ENCODE measurements at regions not wholly inside any gene's neighbourhood (a gene's known extent, or its start where the extent isn't known, plus 50 kb on each side); places are given as distances from the start of the nearest gene placed in this dataset.

DNA sequence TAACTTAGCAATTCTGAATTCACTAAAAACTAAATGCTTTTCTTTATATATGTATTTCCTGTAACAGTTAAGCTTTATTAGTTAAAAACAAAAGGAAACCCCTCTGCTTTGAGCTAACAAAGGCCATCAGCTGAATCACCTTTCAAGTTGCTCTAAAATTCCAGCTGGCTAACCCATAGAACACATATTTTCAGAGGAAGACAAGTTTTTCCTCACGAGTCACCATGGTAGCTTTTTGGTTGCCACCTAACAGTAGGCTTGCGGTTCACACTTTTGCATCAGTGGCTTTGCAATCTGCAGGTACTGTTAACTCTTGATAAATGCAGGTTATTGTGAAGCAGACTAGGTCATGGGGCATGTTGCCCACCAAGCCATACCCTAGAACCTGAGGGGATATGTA, 57.6 kb upstream of the IRX5 start:
- no peaks in the 10 kb centered on the region for H3K9me3 ChIP-seq (ENCODE audit: control insufficient read depth in 2 of 3, insufficient read depth in 1 of 3, low read length in 3 of 3)
- DNase-seq (no peak), FAIRE-seq (no peak)
- no peak overlapping the region for H3K27ac ChIP-seq (ENCODE audit: low read depth in 2 of 2, low read length in 2 of 2)
- H3K4me1 ChIP-seq (ENCODE audit: control insufficient read depth in 2 of 3, insufficient read depth in 2 of 3, low read depth in 1 of 3, low read length in 3 of 3): no peaks in the 10 kb centered on the region
- intact Hi-C loops (cut with DNase I): no loop called here
- no peak overlapping the region for H3K9ac ChIP-seq (ENCODE audit: low read length in 3 of 3)
- no peaks in the 10 kb centered on the region for H3K36me3 ChIP-seq (ENCODE audit: control insufficient read depth in 2 of 3, insufficient read depth in 3 of 3, low read length in 3 of 3)
- TF ChIP-seq, protein P1, sequence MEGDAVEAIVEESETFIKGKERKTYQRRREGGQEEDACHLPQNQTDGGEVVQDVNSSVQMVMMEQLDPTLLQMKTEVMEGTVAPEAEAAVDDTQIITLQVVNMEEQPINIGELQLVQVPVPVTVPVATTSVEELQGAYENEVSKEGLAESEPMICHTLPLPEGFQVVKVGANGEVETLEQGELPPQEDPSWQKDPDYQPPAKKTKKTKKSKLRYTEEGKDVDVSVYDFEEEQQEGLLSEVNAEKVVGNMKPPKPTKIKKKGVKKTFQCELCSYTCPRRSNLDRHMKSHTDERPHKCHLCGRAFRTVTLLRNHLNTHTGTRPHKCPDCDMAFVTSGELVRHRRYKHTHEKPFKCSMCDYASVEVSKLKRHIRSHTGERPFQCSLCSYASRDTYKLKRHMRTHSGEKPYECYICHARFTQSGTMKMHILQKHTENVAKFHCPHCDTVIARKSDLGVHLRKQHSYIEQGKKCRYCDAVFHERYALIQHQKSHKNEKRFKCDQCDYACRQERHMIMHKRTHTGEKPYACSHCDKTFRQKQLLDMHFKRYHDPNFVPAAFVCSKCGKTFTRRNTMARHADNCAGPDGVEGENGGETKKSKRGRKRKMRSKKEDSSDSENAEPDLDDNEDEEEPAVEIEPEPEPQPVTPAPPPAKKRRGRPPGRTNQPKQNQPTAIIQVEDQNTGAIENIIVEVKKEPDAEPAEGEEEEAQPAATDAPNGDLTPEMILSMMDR (IDR thresholded peaks at IDR 0.05; ENCODE audit: borderline replicate concordance, extremely low read depth, insufficient read depth): no peak
- no peak overlapping the region for H3K4me3 ChIP-seq (ENCODE audit: low read length in 3 of 3)
- no peaks in the 10 kb centered on the region for H3K27me3 ChIP-seq (ENCODE audit: control insufficient read depth, insufficient read depth, low read length)

GRCh38 chr16:54870151-54870550, 60.5 kb upstream of the IRX5 start:
- no peaks in the 10 kb centered on the region for H3K9me3 ChIP-seq (ENCODE audit: control insufficient read depth in 2 of 3, insufficient read depth in 1 of 3, low read length in 3 of 3)
- DNase-seq (no peak), FAIRE-seq (no peak)
- TF ChIP-seq, protein P1 (IDR thresholded peaks at IDR 0.05; ENCODE audit: borderline replicate concordance, extremely low read depth, insufficient read depth): no peak
- no peak overlapping the region for H3K27ac ChIP-seq (ENCODE audit: low read depth in 2 of 2, low read length in 2 of 2)
- H3K4me1 ChIP-seq (ENCODE audit: control insufficient read depth in 2 of 3, insufficient read depth in 2 of 3, low read depth in 1 of 3, low read length in 3 of 3): no peaks in the 10 kb centered on the region
- H3K36me3 ChIP-seq (ENCODE audit: control insufficient read depth in 2 of 3, insufficient read depth in 3 of 3, low read length in 3 of 3): no peaks in the 10 kb centered on the region
- H3K4me3 ChIP-seq (ENCODE audit: low read length in 3 of 3): no peak overlapping the region
- H3K9ac ChIP-seq (ENCODE audit: low read length in 3 of 3): no peak overlapping the region
- no peaks in the 10 kb centered on the region for H3K27me3 ChIP-seq (ENCODE audit: control insufficient read depth, insufficient read depth, low read length)
- intact Hi-C loops (cut with DNase I): no loop called here

DNA sequence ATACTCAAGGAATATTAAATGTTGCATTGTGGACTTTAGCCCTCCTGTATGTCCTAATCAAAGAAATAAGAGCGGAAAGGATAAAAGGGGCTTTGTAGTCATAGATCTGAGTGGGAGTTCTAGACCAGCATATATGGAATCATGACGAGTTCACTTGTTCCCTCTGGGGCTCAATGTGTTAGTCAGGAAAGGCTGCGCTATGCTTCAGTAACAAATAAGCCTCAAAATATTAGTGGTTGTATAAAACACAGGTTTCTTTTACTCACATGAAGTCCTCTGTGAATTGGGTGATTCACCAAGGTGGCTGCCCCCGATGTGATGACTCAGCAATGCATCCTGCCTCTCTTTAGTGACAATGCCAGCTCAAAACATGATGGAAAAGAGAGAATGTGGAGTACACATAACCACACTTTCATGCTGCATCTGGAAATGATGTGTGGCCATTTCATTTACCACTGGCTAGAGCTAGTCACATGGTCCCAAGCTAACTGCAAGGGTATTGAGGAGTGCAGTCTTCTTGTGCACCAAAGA, 63.3 kb upstream of the IRX5 start:
- Histone ChIP-seq H3K4me3 (ENCODE audit: low read length in 3 of 3) (no peak overlapping the region), H3K9me3 (ENCODE audit: control insufficient read depth in 2 of 3, insufficient read depth in 1 of 3, low read length in 3 of 3) (no peaks in the 10 kb centered on the region), H3K9ac (ENCODE audit: low read length in 3 of 3) (no peak overlapping the region), H3K36me3 (ENCODE audit: control insufficient read depth in 2 of 3, insufficient read depth in 3 of 3, low read length in 3 of 3) (no peaks in the 10 kb centered on the region), H3K4me1 (ENCODE audit: control insufficient read depth in 2 of 3, insufficient read depth in 2 of 3, low read depth in 1 of 3, low read length in 3 of 3) (no peaks in the 10 kb centered on the region), H3K27me3 (ENCODE audit: control insufficient read depth, insufficient read depth, low read length) (no peaks in the 10 kb centered on the region), H3K27ac (ENCODE audit: low read depth in 2 of 2, low read length in 2 of 2) (no peak overlapping the region)
- DNase-seq: no peak
- TF ChIP-seq, protein P1 (IDR thresholded peaks at IDR 0.05; ENCODE audit: borderline replicate concordance, extremely low read depth, insufficient read depth): no peak
- no peak for FAIRE-seq
- intact Hi-C loops (cut with DNase I): no loop called here

DNA sequence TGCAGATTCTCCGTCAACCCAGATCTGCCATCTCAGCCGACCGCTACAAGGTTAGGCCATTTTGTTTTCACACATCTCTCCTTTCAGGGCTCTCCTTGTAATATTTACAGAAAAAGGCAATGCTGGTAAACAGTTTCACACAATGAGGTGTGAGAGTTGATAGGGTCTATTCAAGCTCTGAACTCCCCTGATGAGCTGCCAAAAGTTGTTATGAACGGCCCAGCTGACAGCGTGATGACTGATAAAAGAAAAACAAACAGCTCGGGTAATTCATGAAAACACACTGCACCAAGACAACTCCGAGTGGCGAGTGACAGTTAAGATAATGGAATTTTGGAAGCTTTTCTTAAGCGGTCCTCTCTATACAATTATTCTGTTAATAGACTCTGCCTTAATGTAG, 68.1 kb upstream of the IRX5 start:
- H3K27ac ChIP-seq (ENCODE audit: low read depth in 2 of 2, low read length in 2 of 2): no peak overlapping the region
- DNase-seq: peak in 1 of 5 donors; percentile 32
- H3K4me3 ChIP-seq (ENCODE audit: low read length in 3 of 3): no peak overlapping the region
- H3K9me3 ChIP-seq (ENCODE audit: control insufficient read depth in 2 of 3, insufficient read depth in 1 of 3, low read length in 3 of 3): no peaks in the 10 kb centered on the region
- H3K4me1 ChIP-seq (ENCODE audit: control insufficient read depth in 2 of 3, insufficient read depth in 2 of 3, low read depth in 1 of 3, low read length in 3 of 3): no peaks in the 10 kb centered on the region
- no peak for FAIRE-seq
- H3K27me3 ChIP-seq (ENCODE audit: control insufficient read depth, insufficient read depth, low read length): no peaks in the 10 kb centered on the region
- no peaks in the 10 kb centered on the region for H3K36me3 ChIP-seq (ENCODE audit: control insufficient read depth in 2 of 3, insufficient read depth in 3 of 3, low read length in 3 of 3)
- intact Hi-C loops (cut with DNase I): no loop called here
- no peak overlapping the region for H3K9ac ChIP-seq (ENCODE audit: low read length in 3 of 3)
- TF ChIP-seq, protein P1 (IDR thresholded peaks at IDR 0.05; ENCODE audit: borderline replicate concordance, extremely low read depth, insufficient read depth): no peak
